ENCODE measurements at regions not wholly inside any gene's neighbourhood (a gene's known extent, or its start where the extent isn't known, plus 50 kb on each side); places are given as distances from the start of the nearest gene placed in this dataset.
"Not testable (repeated sequence)": the region's sequence is repeated elsewhere in the genome, so short reads cannot be mapped to it uniquely, and the experiment has no call there.

DNA sequence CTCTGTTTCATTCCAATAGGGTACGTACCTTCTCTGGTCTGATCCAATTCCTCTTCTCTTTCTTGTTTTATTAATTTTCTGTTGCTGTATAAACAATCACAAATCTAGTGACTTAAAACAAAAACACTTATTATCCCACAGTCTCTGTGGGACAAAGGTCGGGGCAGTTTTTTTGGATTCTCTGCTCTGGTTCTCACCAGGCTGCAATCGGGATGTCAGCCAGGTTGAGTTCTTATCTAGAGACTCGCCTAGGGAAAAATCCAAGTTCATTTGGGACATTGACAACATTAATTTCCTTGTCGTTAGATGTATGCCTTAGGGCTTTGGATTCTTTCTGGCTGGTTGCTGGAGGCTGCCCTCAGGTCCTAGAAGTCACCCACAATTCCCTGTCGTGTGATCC lies 430.5 kb upstream of the RORB start:
- no peak for ATAC-seq (ENCODE audit: low read depth)
- no peak overlapping the region for H3K27ac Mint-ChIP-seq
- H3K4me1 Mint-ChIP-seq: no peaks in the 10 kb centered on the region
- H3K4me3 Mint-ChIP-seq: no peak overlapping the region
- H3K27me3 Mint-ChIP-seq: no peaks in the 10 kb centered on the region
- no peak for DNase-seq (ENCODE audit: low spot score in 2 of 2)
- H3K36me3 Mint-ChIP-seq: no peaks in the 10 kb centered on the region
- H3K9me3 Mint-ChIP-seq: peaks cover 9% of the 10 kb centered on the region

DNA sequence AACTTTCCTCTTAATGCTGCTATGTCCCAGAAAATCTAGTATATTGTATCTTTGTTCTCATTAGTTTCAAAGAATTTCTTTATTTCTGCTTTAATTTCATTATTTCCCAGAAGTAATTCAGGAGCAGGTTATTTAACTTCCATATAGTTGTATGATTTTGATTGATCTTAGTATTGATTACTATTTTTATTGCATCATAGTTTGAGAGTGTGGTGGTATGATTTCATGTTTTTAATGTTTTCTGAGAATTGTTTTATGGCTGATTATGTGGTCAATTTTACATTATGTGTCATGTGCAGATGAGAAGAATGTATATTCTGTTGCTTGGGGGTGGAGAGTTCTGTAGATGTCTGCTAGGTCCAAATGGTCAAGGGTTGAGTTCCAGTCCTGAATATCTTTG lies 425.6 kb upstream of the RORB start:
- Mint-ChIP-seq H3K9me3 (peaks cover 5% of the 10 kb centered on the region), H3K27me3 (no peaks in the 10 kb centered on the region), H3K27ac (no peak overlapping the region), H3K36me3 (no peaks in the 10 kb centered on the region), H3K4me3 (no peak overlapping the region), H3K4me1 (no peaks in the 10 kb centered on the region)
- ATAC-seq (ENCODE audit: low read depth) (no peak), DNase-seq (ENCODE audit: low spot score in 2 of 2) (no peak)

DNA sequence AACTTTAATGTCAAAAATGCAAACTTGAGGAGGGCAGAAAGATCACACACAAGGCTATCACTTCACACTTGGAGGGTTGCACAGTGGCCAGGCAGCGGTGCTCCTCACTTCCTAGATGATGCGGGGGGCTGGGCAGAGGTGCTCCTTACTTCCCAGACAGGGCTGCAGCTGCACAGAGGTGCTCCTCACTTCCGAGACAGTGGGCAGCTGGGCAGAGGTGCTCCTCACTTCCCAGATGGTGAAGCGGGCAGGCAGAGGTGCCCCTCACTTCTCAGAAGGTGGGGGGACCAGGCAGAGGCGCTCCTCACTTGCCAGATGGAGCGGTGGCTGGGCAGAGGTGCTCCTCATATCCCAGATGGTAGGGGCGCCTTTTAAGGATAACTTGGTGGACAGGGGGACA lies 423.2 kb upstream of the RORB start:
- ATAC-seq (ENCODE audit: low read depth): no peak
- H3K4me3 Mint-ChIP-seq: no peak overlapping the region
- H3K9me3 Mint-ChIP-seq: peaks cover 6% of the 10 kb centered on the region
- H3K36me3 Mint-ChIP-seq: no peaks in the 10 kb centered on the region
- DNase-seq (ENCODE audit: low spot score in 2 of 2): no peak
- no peaks in the 10 kb centered on the region for H3K4me1 Mint-ChIP-seq
- H3K27ac Mint-ChIP-seq: no peak overlapping the region
- H3K27me3 Mint-ChIP-seq: no peaks in the 10 kb centered on the region

DNA sequence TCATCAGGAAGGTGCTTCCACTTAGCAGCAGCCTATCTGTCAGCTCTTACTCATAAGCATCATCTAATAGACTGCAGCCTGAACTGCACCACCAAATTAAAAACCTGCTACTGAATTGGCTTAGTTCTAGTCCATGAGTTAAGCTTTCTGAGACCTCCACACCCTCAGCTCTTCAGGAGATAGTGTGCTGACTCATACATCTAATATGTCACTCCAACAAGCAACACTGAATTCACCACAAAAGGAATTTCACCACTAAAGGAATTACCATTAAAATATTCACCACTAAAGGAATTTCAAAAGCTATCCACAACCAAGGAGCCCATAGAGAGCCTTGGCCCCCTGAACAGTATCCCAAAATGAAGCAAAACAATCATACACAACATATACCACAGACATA lies 418.5 kb upstream of the RORB start:
- Mint-ChIP-seq H3K27me3 (no peaks in the 10 kb centered on the region), H3K4me1 (no peaks in the 10 kb centered on the region), H3K36me3 (no peaks in the 10 kb centered on the region), H3K4me3 (no peak overlapping the region), H3K27ac (no peak overlapping the region), H3K9me3 (peaks cover 3% of the 10 kb centered on the region)
- ATAC-seq (ENCODE audit: low read depth) (no peak), DNase-seq (ENCODE audit: low spot score in 2 of 2) (no peak)

DNA sequence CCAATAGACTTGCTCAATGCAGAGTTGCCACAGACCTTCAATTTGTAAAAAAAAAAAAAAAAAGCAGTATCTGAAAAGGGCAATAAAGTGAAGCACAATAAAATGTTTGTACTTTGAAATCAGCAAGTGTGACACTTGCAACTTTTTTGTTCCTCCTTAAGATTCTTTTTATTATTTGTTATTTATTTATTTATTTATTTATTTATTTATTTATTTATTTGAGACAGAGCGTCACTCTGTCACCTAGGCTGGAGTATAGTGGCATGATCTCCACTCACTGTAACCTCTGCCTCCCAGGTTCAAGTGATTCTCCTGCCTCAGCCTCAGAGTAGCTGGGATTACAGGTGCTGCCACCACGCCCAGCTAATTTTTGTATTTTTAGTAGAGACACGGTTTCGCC lies 416.5 kb upstream of the RORB start:
- not testable (repeated sequence) for H3K4me3 Mint-ChIP-seq

DNA sequence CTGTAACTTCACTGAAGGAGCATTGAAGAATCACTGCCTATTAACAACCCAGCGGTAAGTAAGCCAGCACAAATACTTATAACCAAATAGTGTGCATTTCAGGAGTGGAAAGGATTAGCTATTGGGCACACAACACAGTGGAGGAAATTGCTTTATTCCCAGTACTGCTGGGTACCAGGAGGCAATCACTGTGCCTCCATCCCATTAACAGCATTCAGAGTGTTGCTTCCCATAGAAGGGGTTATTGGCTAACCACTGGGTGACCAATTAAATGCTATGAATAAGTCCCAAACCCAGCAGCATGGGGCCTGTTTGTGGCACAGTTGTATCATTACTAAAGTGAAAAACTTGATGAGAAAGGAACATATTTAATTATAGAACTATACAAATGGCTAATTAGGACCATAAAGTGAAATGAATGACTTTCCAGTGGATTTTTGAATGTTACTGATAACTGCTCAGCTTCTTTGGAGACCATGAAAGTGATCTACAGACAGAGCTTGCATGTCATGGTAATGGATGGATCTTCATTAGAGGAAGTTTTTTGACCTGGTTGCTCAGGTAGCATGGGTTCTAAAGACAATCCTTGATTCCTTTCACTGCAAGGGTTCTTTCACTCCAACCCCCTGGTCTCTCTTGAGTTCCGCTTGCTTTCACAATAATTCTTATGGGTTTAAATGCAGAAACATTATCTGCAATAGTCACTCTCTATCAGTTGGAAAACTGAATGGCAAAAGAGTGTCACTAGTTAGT lies 413.3 kb upstream of the RORB start:
- ATAC-seq (ENCODE audit: low read depth) (no peak), DNase-seq (ENCODE audit: low spot score in 2 of 2) (no peak)
- Mint-ChIP-seq H3K4me1 (no peaks in the 10 kb centered on the region), H3K4me3 (no peak overlapping the region), H3K27me3 (no peaks in the 10 kb centered on the region), H3K9me3 (peaks cover 4% of the 10 kb centered on the region), H3K27ac (no peak overlapping the region), H3K36me3 (no peaks in the 10 kb centered on the region)

More for the DNA sequence above, 416.5 kb upstream of the RORB start:
- not testable (repeated sequence) for ATAC-seq (ENCODE audit: low read depth); H3K27ac Mint-ChIP-seq; H3K9me3 Mint-ChIP-seq; H3K27me3 Mint-ChIP-seq; H3K4me1 Mint-ChIP-seq; DNase-seq (ENCODE audit: low spot score in 2 of 2); H3K36me3 Mint-ChIP-seq

DNA sequence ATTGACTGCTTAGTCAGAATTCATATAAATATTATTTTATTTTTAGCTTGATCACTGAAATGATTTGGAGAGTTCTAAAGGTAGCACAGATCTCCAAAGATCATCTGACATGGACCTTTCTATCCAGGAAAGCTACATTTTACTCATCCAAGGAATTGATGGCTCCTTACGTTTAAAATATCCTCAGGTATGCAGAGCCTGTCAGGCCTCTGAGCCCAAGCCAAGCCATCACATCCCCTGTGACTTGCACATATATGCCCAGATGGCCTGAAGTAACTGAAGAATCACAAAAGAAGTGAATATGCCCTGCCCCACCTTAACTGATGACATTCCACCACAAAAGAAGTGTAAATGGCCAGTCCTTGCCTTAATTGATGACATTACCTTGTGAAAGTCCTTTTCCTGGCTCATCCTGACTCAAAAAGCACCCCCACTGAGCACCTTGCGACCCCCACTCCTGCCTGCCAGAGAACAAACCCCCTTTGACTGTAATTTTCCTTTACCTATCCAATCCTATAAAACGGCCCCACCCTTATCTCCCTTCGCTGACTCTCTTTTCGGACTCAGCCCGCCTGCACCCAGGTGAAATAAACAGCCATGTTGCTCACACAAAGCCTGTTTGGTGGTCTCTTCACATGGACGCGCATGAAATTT lies 411.6 kb upstream of the RORB start:
- H3K27ac Mint-ChIP-seq; H3K27me3 Mint-ChIP-seq; H3K4me3 Mint-ChIP-seq; H3K36me3 Mint-ChIP-seq; ATAC-seq (ENCODE audit: low read depth); H3K9me3 Mint-ChIP-seq; DNase-seq (ENCODE audit: low spot score in 2 of 2); H3K4me1 Mint-ChIP-seq: not testable (repeated sequence)

DNA sequence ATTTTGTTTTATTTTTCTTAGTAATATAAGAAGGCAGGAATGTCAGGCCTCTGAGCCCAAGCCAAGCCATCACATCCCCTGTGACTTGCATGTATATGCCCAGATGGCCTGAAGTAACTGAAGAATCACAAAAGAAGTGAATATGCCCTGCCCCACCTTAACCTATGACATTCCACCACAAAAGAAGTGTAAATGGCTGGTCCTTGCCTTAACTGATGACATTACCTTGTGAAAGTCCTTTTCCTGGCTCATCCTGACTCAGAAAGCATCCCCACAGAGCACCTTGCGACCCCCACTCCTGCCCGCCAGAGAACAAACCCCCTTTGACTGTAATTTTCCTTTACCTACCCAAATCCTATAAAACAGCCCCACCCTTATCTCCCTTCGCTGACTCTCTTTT lies 406.2 kb upstream of the RORB start:
- not testable (repeated sequence) for H3K27me3 Mint-ChIP-seq; DNase-seq (ENCODE audit: low spot score in 2 of 2); H3K4me1 Mint-ChIP-seq; H3K27ac Mint-ChIP-seq; H3K4me3 Mint-ChIP-seq; H3K36me3 Mint-ChIP-seq; ATAC-seq (ENCODE audit: low read depth); H3K9me3 Mint-ChIP-seq

DNA sequence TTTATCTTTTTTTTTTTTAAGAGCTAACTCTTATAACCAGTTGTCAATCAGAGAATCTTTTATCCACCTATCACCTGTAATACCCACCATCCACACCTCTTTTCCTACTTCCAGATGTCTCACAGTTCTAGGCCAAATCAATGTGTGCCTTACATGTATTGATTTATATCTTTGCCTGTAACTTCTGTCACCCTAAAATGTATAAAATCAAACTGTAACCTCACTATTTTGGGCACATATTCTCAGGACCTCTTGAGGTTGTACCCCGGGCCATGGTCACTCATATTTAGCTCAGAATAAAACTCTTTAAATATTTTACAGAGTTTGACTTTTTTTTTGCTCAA lies 404.7 kb upstream of the RORB start:
- no peak for ATAC-seq (ENCODE audit: low read depth)

DNA sequence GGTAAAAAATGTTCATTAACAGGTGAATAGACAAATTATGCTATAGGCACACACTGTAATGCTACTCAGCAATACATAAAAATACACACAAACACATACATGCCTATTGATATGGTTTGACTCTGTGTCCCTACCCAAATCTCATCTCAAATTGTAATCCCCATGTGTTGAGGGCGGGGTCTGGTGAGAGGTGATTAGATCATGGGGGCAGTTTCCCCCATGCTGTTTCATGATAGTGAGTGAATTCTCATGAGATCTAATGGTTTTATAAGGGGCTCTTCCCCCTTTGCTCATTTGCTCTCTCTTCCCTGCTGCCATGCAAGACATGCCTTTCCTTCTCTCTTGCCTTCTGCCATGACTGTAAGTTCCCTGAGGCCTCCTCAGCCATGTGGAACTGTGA lies 403.1 kb upstream of the RORB start:
- not testable (repeated sequence) for H3K4me3 Mint-ChIP-seq; H3K36me3 Mint-ChIP-seq; DNase-seq (ENCODE audit: low spot score in 2 of 2); H3K9me3 Mint-ChIP-seq; ATAC-seq (ENCODE audit: low read depth); H3K27ac Mint-ChIP-seq; H3K4me1 Mint-ChIP-seq; H3K27me3 Mint-ChIP-seq

More for the DNA sequence above, 404.7 kb upstream of the RORB start:
- peaks cover 2% of the 10 kb centered on the region for H3K9me3 Mint-ChIP-seq
- H3K4me3 Mint-ChIP-seq: no peak overlapping the region
- no peaks in the 10 kb centered on the region for H3K36me3 Mint-ChIP-seq
- no peaks in the 10 kb centered on the region for H3K27me3 Mint-ChIP-seq
- no peaks in the 10 kb centered on the region for H3K4me1 Mint-ChIP-seq
- DNase-seq (ENCODE audit: low spot score in 2 of 2): no peak
- no peak overlapping the region for H3K27ac Mint-ChIP-seq

DNA sequence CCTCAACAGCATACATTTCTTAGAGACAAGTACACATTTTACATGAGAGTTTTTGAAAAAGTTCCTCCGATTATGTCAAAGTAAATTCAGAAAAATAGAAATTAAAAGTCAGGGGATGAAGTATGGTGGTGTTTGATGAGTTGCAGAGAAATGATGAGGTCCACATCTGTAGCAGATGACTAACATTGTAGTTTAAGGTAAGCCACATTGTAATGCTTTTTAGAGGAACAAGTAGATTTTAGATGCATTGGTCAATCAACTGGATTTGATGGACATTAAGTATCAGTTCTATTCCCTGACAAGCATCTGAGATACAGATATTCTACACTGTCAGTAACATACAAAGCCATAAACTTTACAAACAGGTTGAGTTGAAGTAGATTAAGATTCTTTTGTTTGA lies 402.4 kb upstream of the RORB start:
- Mint-ChIP-seq H3K36me3 (no peaks in the 10 kb centered on the region), H3K27me3 (no peaks in the 10 kb centered on the region), H3K4me1 (no peaks in the 10 kb centered on the region), H3K27ac (no peak overlapping the region), H3K4me3 (no peak overlapping the region), H3K9me3 (no peaks in the 10 kb centered on the region)
- DNase-seq (ENCODE audit: low spot score in 2 of 2) (no peak), ATAC-seq (ENCODE audit: low read depth) (no peak)

DNA sequence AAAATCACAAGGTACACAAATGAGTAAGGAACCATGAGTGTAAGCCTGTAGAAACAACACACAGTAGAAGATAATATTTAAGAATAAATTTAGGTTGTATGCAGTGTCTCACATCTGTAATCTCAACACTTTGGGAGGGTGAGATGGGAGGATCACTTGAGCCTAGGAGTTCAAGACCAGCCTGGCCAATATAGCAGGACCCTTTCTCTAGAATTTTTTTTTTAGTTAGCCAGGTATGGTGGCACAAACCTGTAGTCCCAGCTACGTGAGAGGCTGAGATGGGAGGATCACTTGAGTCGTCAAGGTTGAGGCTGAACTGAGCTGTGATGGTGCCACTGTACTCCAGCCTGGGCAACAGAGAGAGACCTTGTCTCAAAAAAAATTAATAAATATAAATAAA lies 401.2 kb upstream of the RORB start:
- no peak overlapping the region for H3K27ac Mint-ChIP-seq
- ATAC-seq (ENCODE audit: low read depth) (no peak), DNase-seq (ENCODE audit: low spot score in 2 of 2) (no peak)
- H3K9me3 Mint-ChIP-seq: no peaks in the 10 kb centered on the region
- no peaks in the 10 kb centered on the region for H3K36me3 Mint-ChIP-seq
- no peaks in the 10 kb centered on the region for H3K4me1 Mint-ChIP-seq
- no peaks in the 10 kb centered on the region for H3K27me3 Mint-ChIP-seq
- H3K4me3 Mint-ChIP-seq: no peak overlapping the region

DNA sequence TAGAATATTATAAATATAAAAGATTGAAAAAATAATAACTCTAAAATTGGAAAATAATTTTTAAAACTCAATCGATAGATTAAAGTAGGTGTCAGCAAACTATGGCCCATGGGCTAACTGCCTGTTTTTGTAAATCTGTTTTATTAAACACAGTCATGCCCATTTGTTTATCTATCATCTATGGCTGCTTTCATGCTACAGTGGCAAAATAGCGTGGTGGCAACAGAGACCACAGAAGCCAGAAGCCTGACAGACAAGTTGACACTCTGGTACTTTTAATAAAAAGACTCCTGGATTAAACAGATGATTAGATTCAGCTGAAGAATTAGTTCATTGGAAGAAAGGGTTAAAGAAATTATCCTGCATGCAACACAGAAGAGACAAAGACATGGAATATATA lies 400.7 kb upstream of the RORB start:
- ATAC-seq (ENCODE audit: low read depth): no peak
- no peak for DNase-seq (ENCODE audit: low spot score in 2 of 2)
- Mint-ChIP-seq H3K36me3 (no peaks in the 10 kb centered on the region), H3K9me3 (no peaks in the 10 kb centered on the region), H3K27ac (no peak overlapping the region), H3K4me1 (no peaks in the 10 kb centered on the region), H3K27me3 (no peaks in the 10 kb centered on the region), H3K4me3 (no peak overlapping the region)

DNA sequence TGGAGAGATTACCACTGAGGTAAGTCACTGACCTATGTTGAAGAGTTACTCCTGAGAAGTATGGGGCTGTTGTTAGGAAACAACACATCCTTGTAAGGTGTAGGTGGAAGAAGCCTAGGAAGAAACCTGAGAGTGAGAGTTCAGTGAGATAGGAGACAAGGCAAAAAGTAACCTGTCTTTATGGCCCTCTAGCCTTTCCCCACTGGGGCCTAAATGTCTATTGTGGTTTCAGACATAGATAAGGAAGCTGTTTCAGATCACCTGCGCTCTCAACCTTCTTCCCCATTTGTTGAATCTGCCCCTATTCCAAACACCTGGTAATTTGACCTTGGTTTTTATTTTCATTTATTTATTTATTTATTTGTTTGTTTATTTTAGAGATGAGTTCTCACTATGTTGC lies 397.1 kb upstream of the RORB start:
- no peaks in the 10 kb centered on the region for H3K27me3 Mint-ChIP-seq

DNA sequence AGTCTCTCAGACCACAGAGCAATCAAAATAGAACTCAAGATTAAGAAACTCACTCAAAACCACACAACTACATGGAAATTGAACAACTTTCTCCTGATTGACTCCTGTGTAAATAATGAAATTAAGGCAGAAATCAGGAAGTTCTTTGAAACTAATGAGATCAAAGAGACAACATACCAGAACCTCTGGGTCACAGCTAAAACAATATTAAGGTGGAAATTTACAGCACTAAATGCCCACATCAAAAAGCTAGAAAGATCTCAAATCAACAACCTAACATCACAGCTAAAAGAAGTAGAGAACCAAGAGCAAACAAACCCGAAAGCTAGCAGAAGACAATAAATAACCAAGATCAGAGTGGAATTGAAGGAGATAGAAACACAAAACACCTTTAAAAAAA lies 395.0 kb upstream of the RORB start:
- not testable (repeated sequence) for H3K4me3 Mint-ChIP-seq; H3K27ac Mint-ChIP-seq; ATAC-seq (ENCODE audit: low read depth); H3K4me1 Mint-ChIP-seq; DNase-seq (ENCODE audit: low spot score in 2 of 2); H3K27me3 Mint-ChIP-seq; H3K36me3 Mint-ChIP-seq; H3K9me3 Mint-ChIP-seq

More for the DNA sequence above, 397.1 kb upstream of the RORB start:
- no peaks in the 10 kb centered on the region for H3K4me1 Mint-ChIP-seq
- H3K27ac Mint-ChIP-seq: no peak overlapping the region
- DNase-seq (ENCODE audit: low spot score in 2 of 2): no peak
- ATAC-seq (ENCODE audit: low read depth): no peak
- no peak overlapping the region for H3K4me3 Mint-ChIP-seq
- H3K36me3 Mint-ChIP-seq: no peaks in the 10 kb centered on the region
- H3K9me3 Mint-ChIP-seq: peaks cover 2% of the 10 kb centered on the region

Measured in memory B cell (primary cell).